Keratinocyte (primary cell): ENCODE measurements at regions not wholly inside any gene's neighbourhood (a gene's known extent, or its start where the extent isn't known, plus 50 kb on each side); places are given as distances from the start of the nearest gene placed in this dataset.

Source experiments
- DNase-seq: peaks from one replicate; pipeline ENCODE4 v3.0.0-alpha.2; 2011; ENCODE audit warnings: low read depth, missing footprints, low spot score
- FAIRE-seq: peaks from 2 replicates; lab custom pipeline; 2011; peaks lifted over from hg19 to GRCh38; lab: Jason Lieb, UNC
- H2AFZ ChIP-seq: 2 replicates; pipeline ENCODE4 v1.6.0; 2012; ENCODE audit warnings: low read length, control low read depth, inconsistent platforms; ENCODE audit not compliant: control insufficient read depth
- H3K27ac ChIP-seq: 2 replicates; pipeline ENCODE4 v1.5.1; 2011; ENCODE audit warnings: low read length; ENCODE audit not compliant: control insufficient read depth, insufficient read depth
- H3K27me3 ChIP-seq: 3 replicates; pipeline ENCODE4 v1.6.0; 2011; ENCODE audit warnings: low read length; ENCODE audit not compliant: control insufficient read depth, insufficient read depth; ENCODE audit errors: extremely low read depth
- H3K36me3 ChIP-seq, 2 experiments: 2 replicates in 1 of 2; 3 replicates in 1 of 2; pipeline ENCODE4 v1.5.1; 2011; ENCODE audit warnings: low read length in 2 of 2, mild to moderate bottlenecking in 1 of 2; ENCODE audit not compliant: control insufficient read depth in 2 of 2, insufficient read depth in 2 of 2; ENCODE audit errors: extremely low read depth in 1 of 2
- H3K4me1 ChIP-seq: 3 replicates; pipeline ENCODE4 v1.5.1; 2011; ENCODE audit warnings: low read length; ENCODE audit not compliant: control insufficient read depth, insufficient read depth; ENCODE audit errors: extremely low read depth
- H3K4me2 ChIP-seq: 3 replicates; pipeline ENCODE4 v1.6.0; 2011; ENCODE audit warnings: low read depth, low read length; ENCODE audit not compliant: control insufficient read depth, insufficient read depth; ENCODE audit errors: extremely low read depth
- H3K4me3 ChIP-seq, 3 experiments: fragments of 200-600 bp in 1 of 3; sonication (generic) in 1 of 3; 2 replicates in 2 of 3; 3 replicates in 1 of 3; pipeline ENCODE4 v1.5.1; 2011 to 2016; ENCODE audit warnings: low read length in 3 of 3, mild to moderate bottlenecking in 3 of 3, control low read depth in 2 of 3, inconsistent platforms in 1 of 3, low read depth in 1 of 3, mixed read lengths in 1 of 3, mixed run types in 1 of 3, moderate library complexity in 1 of 3; ENCODE audit not compliant: control insufficient read depth in 2 of 3, insufficient read depth in 2 of 3; ENCODE audit errors: extremely low read depth in 1 of 3
- H3K79me2 ChIP-seq: 2 replicates; pipeline ENCODE4 v1.6.0; 2012; ENCODE audit warnings: low read length; ENCODE audit not compliant: control insufficient read depth, insufficient read depth
- H3K9ac ChIP-seq: 3 replicates; pipeline ENCODE4 v1.6.0; 2011; ENCODE audit warnings: low read length; ENCODE audit not compliant: control insufficient read depth, insufficient read depth; ENCODE audit errors: extremely low read depth
- H3K9me1 ChIP-seq: 3 replicates; pipeline ENCODE4 v1.6.0; 2011; ENCODE audit warnings: low read length; ENCODE audit not compliant: control insufficient read depth, insufficient read depth; ENCODE audit errors: extremely low read depth
- H3K9me3 ChIP-seq: 2 replicates; pipeline ENCODE4 v1.5.1; 2012; ENCODE audit warnings: low read depth, low read length; ENCODE audit not compliant: control insufficient read depth
- H4K20me1 ChIP-seq: 3 replicates; pipeline ENCODE4 v1.6.0; 2011; ENCODE audit warnings: low read length; ENCODE audit not compliant: control insufficient read depth, insufficient read depth; ENCODE audit errors: extremely low read depth
- CTCF ChIP-seq, 3 experiments: IDR thresholded peaks in 1 of 3; conservative IDR thresholded peaks in 1 of 3; optimal IDR thresholded peaks in 1 of 3; 2 replicates in 2 of 3; 3 replicates in 1 of 3; pipeline versions ENCODE3 to v1.5.1; 2011; ENCODE audit warnings: low read length in 3 of 3, mild to moderate bottlenecking in 3 of 3, moderate library complexity in 2 of 3, control low read depth in 1 of 3, inconsistent platforms in 1 of 3; ENCODE audit not compliant: insufficient read depth in 2 of 3; ENCODE audit errors: extremely low read depth in 1 of 3
- EZH2 ChIP-seq: IDR thresholded peaks from one replicate; pipeline ENCODE4 v1.6.1; 2012; ENCODE audit warnings: inconsistent platforms, mild to moderate bottlenecking, low read length, moderate library complexity
- dilution Hi-C: fragments of 300-500 bp; cut with MboI; formaldehyde crosslinking; loops from one replicate; pipeline ENCODE4 v1.7.0; 2020; ENCODE audit warnings: low sequenced_read_pairs; ENCODE audit not compliant: extremely low pct_ligation_motif_present

DNA sequence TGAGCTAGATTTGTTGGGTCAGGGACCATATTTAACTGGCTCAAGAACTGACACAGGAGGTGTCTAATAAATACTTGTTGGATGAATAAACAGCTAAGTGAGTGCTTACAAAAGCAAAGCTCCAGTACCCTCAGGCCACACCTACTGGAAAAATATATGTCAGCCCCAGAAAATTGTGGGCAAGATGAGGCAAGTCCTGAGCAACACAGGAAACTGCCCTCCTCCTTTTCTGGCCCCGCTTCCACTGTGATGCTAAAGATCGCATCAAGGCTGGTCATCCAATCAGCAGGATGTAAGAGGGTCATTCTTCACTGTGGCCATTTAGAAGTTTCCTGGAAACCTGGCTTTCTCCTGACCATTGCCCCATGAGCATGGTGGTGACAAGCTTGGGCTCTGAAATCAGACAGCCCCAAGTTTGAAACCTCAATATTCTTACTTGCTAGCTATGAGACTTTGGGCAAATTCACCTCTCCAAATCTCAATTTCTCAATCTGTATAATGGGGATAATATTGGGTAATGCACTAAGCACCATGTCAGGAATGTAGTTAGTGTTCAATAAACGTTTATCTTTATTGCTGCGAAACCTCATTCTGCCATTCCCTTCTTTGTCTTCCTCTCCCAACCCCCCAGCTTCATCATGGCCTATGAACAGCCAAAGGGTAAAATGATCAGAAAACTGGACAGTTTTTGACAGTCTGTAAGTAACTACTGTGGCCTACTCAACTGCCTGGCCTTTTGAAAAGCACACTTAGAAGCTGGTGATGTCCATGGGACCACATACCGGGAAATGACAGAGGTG, 139.3 kb upstream of the PZP start:
- no peaks in the 10 kb centered on the region for H4K20me1 ChIP-seq
- no peaks in the 10 kb centered on the region for H3K27me3 ChIP-seq
- H2AFZ ChIP-seq, result peak overlapping the region; percentile 77
- peaks cover 2% of the 10 kb centered on the region for H3K9me3 ChIP-seq
- TF ChIP-seq CTCF (optimal IDR thresholded peaks at IDR 0.05 in 1 of 3, IDR thresholded peaks at IDR 0.05 in 1 of 3, conservative IDR thresholded peaks at IDR 0.05 in 1 of 3; ENCODE audit: extremely low read depth in 1 of 3, insufficient read depth in 2 of 3, low read length in 3 of 3) (no peak), EZH2 (no peak)
- peak overlapping the region; percentile 65 for H3K27ac ChIP-seq
- H3K9ac ChIP-seq, result no peak overlapping the region
- FAIRE-seq (peak; percentile 95), DNase-seq (peak; percentile 60)
- no peaks in the 10 kb centered on the region for H3K79me2 ChIP-seq
- H3K4me3 ChIP-seq, result no peak overlapping the region
- dilution Hi-C loops, result no loop called here
- H3K4me1 ChIP-seq, result peaks cover 14% of the 10 kb centered on the region
- H3K4me2 ChIP-seq, result peak overlapping the region; percentile 35
- no peaks in the 10 kb centered on the region for H3K36me3 ChIP-seq
- H3K9me1 ChIP-seq, result no peaks in the 10 kb centered on the region

GRCh38 chr12:9346866-9347327, 138.7 kb upstream of the PZP start:
- Histone ChIP-seq H3K9ac (no peak overlapping the region), H3K79me2 (no peaks in the 10 kb centered on the region), H3K4me3 (no peak overlapping the region), H2AFZ (peak overlapping the region; percentile 43), H3K9me1 (no peaks in the 10 kb centered on the region), H4K20me1 (no peaks in the 10 kb centered on the region), H3K4me1 (peaks cover 14% of the 10 kb centered on the region), H3K9me3 (no peaks in the 10 kb centered on the region), H3K27me3 (no peaks in the 10 kb centered on the region), H3K4me2 (peak overlapping the region; percentile 35), H3K27ac (peak overlapping the region; percentile 62), H3K36me3 (no peaks in the 10 kb centered on the region)
- DNase-seq, result no peak
- no peak for TF ChIP-seq EZH2
- no peak for TF ChIP-seq CTCF (optimal IDR thresholded peaks at IDR 0.05 in 1 of 3, IDR thresholded peaks at IDR 0.05 in 1 of 3, conservative IDR thresholded peaks at IDR 0.05 in 1 of 3; ENCODE audit: extremely low read depth in 1 of 3, insufficient read depth in 2 of 3, low read length in 3 of 3)
- dilution Hi-C loops, result no loop called here
- FAIRE-seq, result no peak
